ENCODE measurements at regions not wholly inside any gene's neighbourhood (a gene's known extent, or its start where the extent isn't known, plus 50 kb on each side); places are given as distances from the start of the nearest gene placed in this dataset.

DNA sequence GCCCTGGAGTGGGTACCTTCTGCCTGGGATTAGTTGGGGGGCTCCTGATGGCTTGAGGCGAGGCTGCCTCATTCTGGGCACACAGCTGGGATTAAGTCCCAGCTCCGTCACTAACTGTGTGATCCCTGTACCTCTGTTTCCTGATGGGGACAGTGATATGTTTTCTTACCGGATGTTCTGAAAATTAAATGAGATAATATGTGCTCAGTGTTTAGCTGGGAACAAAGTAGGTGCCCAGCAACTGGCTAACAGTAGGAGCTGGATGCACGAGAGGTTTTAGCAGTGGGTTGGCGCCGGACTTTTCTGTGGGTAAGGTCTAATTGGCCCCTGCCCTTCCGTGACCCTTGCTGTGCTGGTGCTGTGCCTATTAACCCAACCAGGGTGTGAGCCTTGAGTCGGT is 203.4 kb downstream of the URI1 start:
- H3K27ac ChIP-seq: no peak overlapping the region
- CTCF ChIA-PET: no interaction called here
- POLR2A ChIA-PET (ENCODE audit: low non-redundant PET): no interaction called here
- DNase-seq (ENCODE audit: low spot score): no peak
- no peak for TF ChIP-seq CTCF (conservative IDR thresholded peaks at IDR 0.05; ENCODE audit: low read depth)

DNA sequence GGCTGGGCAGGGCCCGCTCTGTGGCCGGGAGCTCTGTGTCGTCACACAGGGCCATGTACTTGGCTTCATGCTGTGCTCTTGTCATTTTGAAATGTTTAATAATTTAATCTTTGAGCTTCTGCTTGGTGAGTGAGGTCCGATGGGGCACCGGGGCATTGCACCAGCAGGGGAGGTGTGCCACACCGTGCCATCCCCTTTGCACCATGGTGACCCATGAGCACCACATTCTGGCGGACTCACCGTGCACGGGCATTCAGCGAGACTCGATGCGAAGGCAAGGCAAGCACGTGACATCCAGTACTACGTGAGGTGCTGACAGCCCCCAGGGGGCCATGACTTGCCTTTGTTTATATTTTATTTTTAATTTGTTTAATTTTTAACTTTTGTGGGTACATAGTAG is 204.3 kb downstream of the URI1 start:
- ChIA-PET CTCF (no interaction called here), POLR2A (ENCODE audit: low non-redundant PET) (no interaction called here)
- no peak for TF ChIP-seq CTCF (conservative IDR thresholded peaks at IDR 0.05; ENCODE audit: low read depth)
- no peak overlapping the region for H3K27ac ChIP-seq
- no peak for DNase-seq (ENCODE audit: low spot score)

DNA sequence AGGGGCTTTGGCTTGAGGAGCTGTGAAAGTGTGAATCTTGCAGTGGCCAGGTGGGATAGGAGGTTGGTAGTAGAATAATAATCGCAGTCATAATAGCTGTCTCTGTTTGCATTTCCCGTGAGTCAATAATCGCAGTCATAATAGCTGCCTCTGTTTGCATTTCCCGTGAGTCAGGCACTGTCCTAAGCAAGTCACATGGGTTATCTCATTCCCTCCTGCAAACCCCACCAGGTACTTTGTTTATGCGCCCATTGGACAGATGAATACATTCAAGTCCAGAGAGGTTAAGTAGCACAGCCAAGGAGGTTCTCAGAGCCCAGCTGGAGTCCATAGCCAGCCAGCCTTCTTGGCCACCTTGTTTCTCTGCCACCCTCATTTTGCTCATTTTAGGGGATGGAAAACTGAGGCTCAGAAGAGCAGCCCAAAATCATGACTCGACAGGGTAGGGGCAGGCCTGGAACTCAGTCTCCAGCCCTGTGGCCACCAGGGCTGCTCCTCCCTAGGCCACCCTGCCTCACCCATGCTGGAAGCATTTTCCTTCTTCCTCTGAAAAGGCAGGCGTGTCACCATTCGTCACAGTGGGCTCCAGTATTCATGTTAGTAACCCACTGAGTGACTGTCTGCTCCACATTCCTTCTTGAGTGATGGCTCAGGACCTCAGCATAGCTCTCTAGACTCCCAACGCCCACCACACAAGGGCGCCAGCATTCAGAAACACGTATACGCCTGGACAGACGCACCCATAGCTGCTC is 206.2 kb downstream of the URI1 start:
- peak; percentile 17 for DNase-seq (ENCODE audit: low spot score)
- ChIA-PET CTCF (no interaction called here), POLR2A (ENCODE audit: low non-redundant PET) (no interaction called here)
- no peak overlapping the region for H3K27ac ChIP-seq
- TF ChIP-seq CTCF (conservative IDR thresholded peaks at IDR 0.05; ENCODE audit: low read depth): no peak

GRCh38 chr19:30148803-30149202 is 206.8 kb downstream of the URI1 start:
- CTCF ChIA-PET: interaction anchor here (0.5 kb wide), 1 partner anchor 10 kb away, joined by 3 read pairs; no protein-coding TSS in a partner anchor
- TF ChIP-seq CTCF (conservative IDR thresholded peaks at IDR 0.05; ENCODE audit: low read depth): no peak
- POLR2A ChIA-PET (ENCODE audit: low non-redundant PET): no interaction called here
- H3K27ac ChIP-seq: no peak overlapping the region
- no peak for DNase-seq (ENCODE audit: low spot score)

DNA sequence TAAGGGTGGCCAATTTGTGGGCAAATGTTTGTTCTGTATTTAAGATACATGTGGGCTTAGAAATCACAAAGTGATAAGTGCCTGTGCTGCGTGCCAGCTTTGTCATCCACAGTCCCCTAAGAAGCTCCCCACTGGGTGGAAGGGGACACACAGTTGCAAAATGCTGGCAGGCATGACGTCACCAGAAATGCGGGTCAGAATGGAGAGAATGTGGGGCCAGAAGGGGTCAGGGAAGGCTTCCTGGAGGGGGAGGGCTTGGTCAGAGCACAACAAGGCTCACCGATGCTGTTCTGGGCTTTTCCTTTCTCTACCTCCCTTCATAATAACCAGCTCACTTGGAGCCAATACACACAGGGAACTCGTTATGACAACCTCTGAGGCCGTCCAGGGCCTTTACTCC is 207.3 kb downstream of the URI1 start:
- ChIA-PET CTCF (interaction anchor here (0.5 kb wide), 1 partner anchor 9 kb away, joined by 3 read pairs; no protein-coding TSS in a partner anchor), POLR2A (ENCODE audit: low non-redundant PET) (no interaction called here)

GRCh38 chr19:30150626-30151025 is 208.6 kb downstream of the URI1 start:
- POLR2A ChIA-PET (ENCODE audit: low non-redundant PET): no interaction called here
- CTCF ChIA-PET: no interaction called here

More for the DNA sequence above, 207.3 kb downstream of the URI1 start:
- TF ChIP-seq CTCF (conservative IDR thresholded peaks at IDR 0.05; ENCODE audit: low read depth): no peak
- H3K27ac ChIP-seq: no peak overlapping the region
- no peak for DNase-seq (ENCODE audit: low spot score)

More at GRCh38 chr19:30150626-30151025, 208.6 kb downstream of the URI1 start:
- TF ChIP-seq CTCF (conservative IDR thresholded peaks at IDR 0.05; ENCODE audit: low read depth): no peak
- no peak for DNase-seq (ENCODE audit: low spot score)
- no peak overlapping the region for H3K27ac ChIP-seq
